PC-9 (cell line): ENCODE measurements at regions not wholly inside any gene's neighbourhood (a gene's known extent, or its start where the extent isn't known, plus 50 kb on each side); places are given as distances from the start of the nearest gene placed in this dataset.

Experiments
- BruUV-seq: library from RNA; stranded (reverse); fragments of 400-500 nt; replicated peaks from 2 replicates; lab custom pipeline; 2021; lab: Mats Ljungman, UMichigan
- CTCF ChIA-PET: fragments of 300-600 bp; sonication (Branson Sonifier 250); formaldehyde crosslinking; loops from one replicate; lab custom pipeline; 2022; ENCODE audit warnings: antibody characterized with exemption; lab: Charles Lee
- POLR2A ChIA-PET: fragments of 300-600 bp; sonication (Branson Sonifier 250); formaldehyde crosslinking; loops from one replicate; lab custom pipeline; 2022; ENCODE audit warnings: antibody characterized with exemption; ENCODE audit not compliant: unreplicated experiment; lab: Charles Lee
- DNase-seq, 2 experiments: peaks; one replicate each; pipeline versions ENCODE4 v3.0.0 to v3.0.0-alpha.2; 2015 to 2022; ENCODE audit warnings: mixed read lengths in 1 of 2
- H2AFZ ChIP-seq: fragments of 200-600 bp; sonication (generic); 2 replicates; pipeline ENCODE4 v1.8.1; 2017; ENCODE audit warnings: antibody characterized with exemption
- H3F3A ChIP-seq: fragments of 200-600 bp; sonication (generic); 2 replicates; pipeline ENCODE4 v1.8.1; 2017; ENCODE audit warnings: antibody characterized with exemption, mild to moderate bottlenecking, low read depth; ENCODE audit not compliant: insufficient read depth
- H3K27ac ChIP-seq: fragments of 200-600 bp; sonication (generic); 2 replicates; pipeline ENCODE4 v1.6.1; 2016; ENCODE audit warnings: mixed run types
- H3K27me3 ChIP-seq: fragments of 200-600 bp; sonication (generic); 2 replicates; pipeline ENCODE4 v1.6.1; 2016; ENCODE audit warnings: low read depth, mixed run types; ENCODE audit not compliant: insufficient read depth
- H3K36me3 ChIP-seq: fragments of 200-600 bp; sonication (generic); 2 replicates; pipeline ENCODE4 v1.6.1; 2016; ENCODE audit warnings: low read depth, mixed run types
- H3K4me1 ChIP-seq: fragments of 200-600 bp; sonication (generic); replicated peaks from 2 replicates; pipeline ENCODE4 v1.6.1; 2016; ENCODE audit warnings: mixed run types; ENCODE audit not compliant: insufficient read depth
- H3K4me2 ChIP-seq: fragments of 200-600 bp; sonication (generic); 2 replicates; pipeline ENCODE4 v1.6.1; 2017; ENCODE audit warnings: mixed run types
- H3K4me3 ChIP-seq: fragments of 200-600 bp; sonication (generic); 2 replicates; pipeline ENCODE4 v1.6.1; 2016; ENCODE audit warnings: mixed run types
- H3K79me2 ChIP-seq: fragments of 200-600 bp; sonication (generic); 2 replicates; pipeline ENCODE4 v1.6.1; 2017; ENCODE audit warnings: low read depth, mixed run types
- H3K9me2 ChIP-seq: fragments of 200-600 bp; sonication (generic); 2 replicates; pipeline ENCODE4 v1.8.1; 2017; ENCODE audit warnings: mild to moderate bottlenecking; ENCODE audit not compliant: insufficient read depth
- H3K9me3 ChIP-seq: fragments of 200-600 bp; sonication (generic); 2 replicates; pipeline ENCODE4 v1.8.1; 2016; ENCODE audit warnings: low read depth; ENCODE audit not compliant: insufficient read depth
- H4K20me1 ChIP-seq: fragments of 200-600 bp; sonication (generic); 2 replicates; pipeline ENCODE4 v1.8.1; 2017; ENCODE audit not compliant: insufficient read depth
- CTCF ChIP-seq: fragments of 200-600 bp; sonication (generic); conservative IDR thresholded peaks from 2 replicates; pipeline ENCODE4 v1.6.1; 2017; ENCODE audit warnings: mixed run types, antibody characterized with exemption, mild to moderate bottlenecking, moderate library complexity
- EZH2 ChIP-seq: fragments of 200-600 bp; sonication (generic); IDR thresholded peaks from 2 replicates; pipeline ENCODE4 v1.8.0; 2017; ENCODE audit warnings: antibody characterized with exemption, low read depth
- intact Hi-C: fragments of 100-400 bp; cut with micrococcal nuclease; formaldehyde crosslinking; loops from one replicate; pipeline ENCODE4 v1.10.0; 2022; ENCODE audit not compliant: unreplicated experiment

GRCh38 chr12:13798162-13798561 lies 183.2 kb downstream of the GRIN2B start:
- ChIA-PET POLR2A (no interaction called here), CTCF (no interaction called here)
- DNase-seq = no peak
- Histone ChIP-seq H3K79me2 (no peaks in the 10 kb centered on the region), H3K4me1 (no peaks in the 10 kb centered on the region), H3K36me3 (no peaks in the 10 kb centered on the region), H3K4me2 (no peak overlapping the region), H2AFZ (no peak overlapping the region), H3K27me3 (0 out of 2 replicates have a peak, but pooled peaks cover 3% of the 10 kb centered on the region), H3K9me3 (no peaks in the 10 kb centered on the region), H3K9me2 (no peaks in the 10 kb centered on the region; the same call in 1 of the 2 replicates), H3K4me3 (no peak overlapping the region), H3K27ac (no peak overlapping the region), H3F3A (no peaks in the 10 kb centered on the region), H4K20me1 (no peaks in the 10 kb centered on the region)
- BruUV-seq = no TSS peak
- intact Hi-C loops = no loop called here
- no peak for TF ChIP-seq EZH2
- TF ChIP-seq CTCF = no peak

- DNase-seq = no peak
- Histone ChIP-seq H3K36me3 (no peaks in the 10 kb centered on the region), H3K79me2 (no peaks in the 10 kb centered on the region), H3K27ac (no peak overlapping the region), H3K4me2 (no peak overlapping the region), H3F3A (no peaks in the 10 kb centered on the region), H3K4me3 (no peak overlapping the region), H3K27me3 (no peaks in the 10 kb centered on the region), H2AFZ (no peak overlapping the region), H4K20me1 (no peaks in the 10 kb centered on the region), H3K9me2 (no peaks in the 10 kb centered on the region; the same call in 1 of the 2 replicates), H3K4me1 (no peaks in the 10 kb centered on the region), H3K9me3 (no peaks in the 10 kb centered on the region)
- TF ChIP-seq EZH2 (no peak), CTCF (no peak)
- CTCF ChIA-PET = no interaction called here
- no TSS peak for BruUV-seq
- intact Hi-C loops = no loop called here
- POLR2A ChIA-PET = no interaction called here
These were observed 186.7 kb downstream of the GRIN2B start for GRCh38 chr12:13794706-13795105.

- no peak overlapping the region for H3K4me2 ChIP-seq
- H3K9me2 ChIP-seq = no peaks in the 10 kb centered on the region
- BruUV-seq = no TSS peak
- no peaks in the 10 kb centered on the region for H3K27me3 ChIP-seq
- no peak overlapping the region for H3K27ac ChIP-seq
- H3K4me3 ChIP-seq = no peak overlapping the region
- no peaks in the 10 kb centered on the region for H3F3A ChIP-seq
- H2AFZ ChIP-seq = no peak overlapping the region
- intact Hi-C loops = no loop called here
- no peaks in the 10 kb centered on the region for H3K9me3 ChIP-seq
- DNase-seq = no peak
- TF ChIP-seq EZH2 (no peak), CTCF (no peak)
- H3K79me2 ChIP-seq = no peaks in the 10 kb centered on the region
- POLR2A ChIA-PET = no interaction called here
- H3K36me3 ChIP-seq = no peaks in the 10 kb centered on the region
- no peaks in the 10 kb centered on the region for H3K4me1 ChIP-seq
- CTCF ChIA-PET = no interaction called here
- no peaks in the 10 kb centered on the region for H4K20me1 ChIP-seq
These were observed 191.1 kb downstream of the GRIN2B start for GRCh38 chr12:13790317-13790716.
